WTC11 (cell line): ENCODE measurements at regions not wholly inside any gene's neighbourhood (a gene's known extent, or its start where the extent isn't known, plus 50 kb on each side); places are given as distances from the start of the nearest gene placed in this dataset.

ENCODE experiments used
- ATAC-seq: fragments of 200-7000 bp; cut with Tn5 transposase; 2 replicates; pipeline ENCODE4 v1.10.0; 2021; ENCODE audit warnings: mild to moderate bottlenecking, moderate library complexity
- CTCF ChIA-PET: fragments of 300-600 bp; sonication (Branson Sonifier 250); formaldehyde crosslinking; loops from one replicate; lab custom pipeline; 2021; ENCODE audit warnings: antibody characterized with exemption; lab: Charles Lee
- POLR2A ChIA-PET: fragments of 350-600 bp; sonication (Branson Sonifier 250); formaldehyde crosslinking; loops from one replicate; lab custom pipeline; 2021; ENCODE audit warnings: antibody characterized with exemption; lab: Charles Lee
- DNase-seq: peaks from one replicate; pipeline ENCODE4 v3.0.0; 2021; ENCODE audit warnings: low spot score
- H3K27ac Mint-ChIP-seq: 2 replicates; pipeline ENCODE4 v1.8.0; 2021; ENCODE audit warnings: mixed read lengths
- H3K27me3 Mint-ChIP-seq: 2 replicates; pipeline ENCODE4 v1.8.0; 2021; ENCODE audit warnings: low read depth, mild to moderate bottlenecking, moderate library complexity, mixed read lengths
- H3K36me3 Mint-ChIP-seq: 2 replicates; pipeline ENCODE4 v1.8.0; 2021; ENCODE audit warnings: mixed read lengths
- H3K4me1 Mint-ChIP-seq: 2 replicates; pipeline ENCODE4 v1.8.0; 2022; ENCODE audit warnings: mixed read lengths
- H3K4me3 Mint-ChIP-seq: 2 replicates; pipeline ENCODE4 v1.8.0; 2021; ENCODE audit warnings: mild to moderate bottlenecking, moderate library complexity, mixed read lengths
- H3K9me3 Mint-ChIP-seq: 2 replicates; pipeline ENCODE4 v1.8.0; 2021; ENCODE audit warnings: mixed read lengths
- ATF1 ChIP-seq: sonication (generic); formaldehyde crosslinking; IDR thresholded peaks from 2 replicates; pipeline ENCODE4 v1.8.1; 2023; ENCODE audit warnings: mild to moderate bottlenecking, moderate library complexity, missing genetic modification reagents
- CREM ChIP-seq: sonication (generic); formaldehyde crosslinking; IDR thresholded peaks from 2 replicates; pipeline ENCODE4 v1.8.1; 2022; ENCODE audit warnings: mild to moderate bottlenecking, missing genetic modification reagents, moderate library complexity
- GRHL2 ChIP-seq: fragments of 250-450 bp; sonication (Bioruptor Pico); IDR thresholded peaks from 2 replicates; pipeline ENCODE4 v1.8.0; 2022; ENCODE audit warnings: mild to moderate bottlenecking, moderate library complexity; ENCODE audit not compliant: insufficient replicate concordance, severe bottlenecking
- GTF2I ChIP-seq: fragments of 250-450 bp; sonication (Bioruptor Pico); conservative IDR thresholded peaks from 2 replicates; pipeline ENCODE4 v1.4.0; 2021; ENCODE audit warnings: mild to moderate bottlenecking
- RELA ChIP-seq: sonication (generic); formaldehyde crosslinking; IDR thresholded peaks from 2 replicates; pipeline ENCODE4 v1.8.1; 2022; ENCODE audit warnings: missing genetic modification reagents, mild to moderate bottlenecking, borderline replicate concordance
- RORB ChIP-seq: fragments of 250-450 bp; sonication (Bioruptor Pico); IDR thresholded peaks from 2 replicates; pipeline ENCODE4 v1.9.0; 2021; ENCODE audit warnings: mild to moderate bottlenecking
- SOX15 ChIP-seq: fragments of 250-450 bp; sonication (Bioruptor Pico); IDR thresholded peaks from 2 replicates; pipeline ENCODE4 v1.9.0; 2021; ENCODE audit warnings: mild to moderate bottlenecking
- ZNF121 ChIP-seq: sonication (generic); formaldehyde crosslinking; IDR thresholded peaks from 2 replicates; pipeline ENCODE4 v1.8.0; 2023; ENCODE audit warnings: missing genetic modification reagents
- TF ChIP-seq, protein P1 (sequence below): fragments of 250-450 bp; sonication (Bioruptor Pico); conservative IDR thresholded peaks from 2 replicates; pipeline ENCODE4 v1.9.0; 2021; ENCODE audit warnings: mild to moderate bottlenecking
- TF ChIP-seq, protein P2 (sequence below): fragments of 250-450 bp; sonication (Bioruptor Pico); IDR thresholded peaks from 2 replicates; pipeline ENCODE4 v1.9.0; 2021; ENCODE audit warnings: mild to moderate bottlenecking
- TF ChIP-seq, protein P3 (sequence below): fragments of 250-450 bp; sonication (Bioruptor Pico); IDR thresholded peaks from 2 replicates; pipeline ENCODE4 v1.9.0; 2021; ENCODE audit warnings: mild to moderate bottlenecking, borderline replicate concordance
- TF ChIP-seq, protein P4 (sequence below): sonication (generic); formaldehyde crosslinking; IDR thresholded peaks from 2 replicates; pipeline ENCODE4 v1.8.0; 2022; ENCODE audit warnings: mild to moderate bottlenecking, missing genetic modification reagents
- TF ChIP-seq, protein P5 (sequence below): sonication (generic); formaldehyde crosslinking; conservative IDR thresholded peaks from 2 replicates; pipeline ENCODE4 v1.8.1; 2023; ENCODE audit warnings: mild to moderate bottlenecking, low read depth, missing genetic modification reagents, moderate library complexity
- TF ChIP-seq, protein P6 (sequence below): sonication (generic); formaldehyde crosslinking; IDR thresholded peaks from 2 replicates; pipeline ENCODE4 v1.8.0; 2022; ENCODE audit warnings: mild to moderate bottlenecking, missing genetic modification reagents
- TF ChIP-seq, protein P7 (sequence below): sonication (generic); formaldehyde crosslinking; IDR thresholded peaks from 2 replicates; pipeline ENCODE4 v1.8.0; 2023; ENCODE audit warnings: mild to moderate bottlenecking, missing genetic modification reagents
- TF ChIP-seq, protein P8 (sequence below): sonication (generic); formaldehyde crosslinking; IDR thresholded peaks from 2 replicates; pipeline ENCODE4 v1.8.1; 2023; ENCODE audit warnings: mild to moderate bottlenecking, missing genetic modification reagents

DNA sequence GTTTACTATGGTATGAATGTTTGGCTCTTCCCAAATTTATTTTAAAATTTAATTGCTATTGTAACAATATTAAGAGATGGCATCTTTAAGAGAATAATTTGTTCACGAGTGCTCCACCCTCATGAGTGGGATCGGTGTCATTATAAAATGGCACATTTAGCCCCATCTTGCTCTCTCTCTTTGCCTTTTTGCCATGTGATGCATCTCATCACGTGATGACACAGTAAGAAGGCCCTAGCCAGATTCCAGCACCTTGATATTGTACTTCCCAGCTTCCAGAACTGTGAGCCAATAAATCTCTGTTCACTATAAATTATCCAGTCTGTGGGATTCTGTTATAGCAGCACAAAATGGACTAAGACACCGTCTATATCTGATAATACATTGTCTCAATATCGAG is 355.8 kb downstream of the AMY1C start:
- H3K36me3 Mint-ChIP-seq: no peaks in the 10 kb centered on the region
- H3K4me1 Mint-ChIP-seq: peaks cover 6% of the 10 kb centered on the region
- DNase-seq (no peak), ATAC-seq (no peak)
- H3K27me3 Mint-ChIP-seq: no peaks in the 10 kb centered on the region
- H3K27ac Mint-ChIP-seq: no peak overlapping the region
- ChIA-PET POLR2A (no interaction called here), CTCF (no interaction called here)
- no peak overlapping the region for H3K4me3 Mint-ChIP-seq
- TF ChIP-seq, protein P1, sequence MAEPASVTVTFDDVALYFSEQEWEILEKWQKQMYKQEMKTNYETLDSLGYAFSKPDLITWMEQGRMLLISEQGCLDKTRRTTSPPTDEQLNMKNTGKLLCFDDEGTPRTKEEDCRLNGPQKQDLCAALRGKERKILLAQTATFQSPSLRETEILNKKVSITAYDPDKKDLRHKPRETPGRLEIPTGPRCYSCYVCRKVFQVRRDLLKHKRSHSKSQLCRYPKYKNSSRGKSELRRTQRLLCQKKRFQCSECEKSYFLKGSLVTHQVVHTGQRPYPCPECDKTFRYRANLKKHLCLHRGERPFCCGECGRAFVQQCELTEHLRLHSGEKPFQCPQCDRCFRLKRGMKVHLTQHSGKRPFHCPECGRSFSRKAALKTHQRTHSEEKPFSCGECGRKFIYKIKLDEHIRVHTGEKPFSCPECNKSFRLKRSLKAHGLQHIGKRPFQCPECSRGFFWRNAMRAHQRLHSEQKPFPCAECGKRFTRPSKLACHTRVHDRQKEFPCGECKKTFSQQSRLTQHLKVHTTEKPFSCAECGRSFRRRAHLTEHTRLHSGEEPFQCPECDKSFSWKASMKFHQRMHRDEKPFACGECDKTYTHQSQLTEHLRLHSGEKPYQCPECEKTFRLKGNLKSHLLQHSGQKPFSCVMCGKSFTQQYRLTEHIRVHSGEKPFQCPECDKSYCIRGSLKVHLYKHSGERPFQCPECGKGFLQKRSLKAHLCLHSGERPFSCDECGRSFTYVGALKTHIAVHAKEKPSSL (CRISPR knock-in tag): no peak
- TF ChIP-seq, protein P2, sequence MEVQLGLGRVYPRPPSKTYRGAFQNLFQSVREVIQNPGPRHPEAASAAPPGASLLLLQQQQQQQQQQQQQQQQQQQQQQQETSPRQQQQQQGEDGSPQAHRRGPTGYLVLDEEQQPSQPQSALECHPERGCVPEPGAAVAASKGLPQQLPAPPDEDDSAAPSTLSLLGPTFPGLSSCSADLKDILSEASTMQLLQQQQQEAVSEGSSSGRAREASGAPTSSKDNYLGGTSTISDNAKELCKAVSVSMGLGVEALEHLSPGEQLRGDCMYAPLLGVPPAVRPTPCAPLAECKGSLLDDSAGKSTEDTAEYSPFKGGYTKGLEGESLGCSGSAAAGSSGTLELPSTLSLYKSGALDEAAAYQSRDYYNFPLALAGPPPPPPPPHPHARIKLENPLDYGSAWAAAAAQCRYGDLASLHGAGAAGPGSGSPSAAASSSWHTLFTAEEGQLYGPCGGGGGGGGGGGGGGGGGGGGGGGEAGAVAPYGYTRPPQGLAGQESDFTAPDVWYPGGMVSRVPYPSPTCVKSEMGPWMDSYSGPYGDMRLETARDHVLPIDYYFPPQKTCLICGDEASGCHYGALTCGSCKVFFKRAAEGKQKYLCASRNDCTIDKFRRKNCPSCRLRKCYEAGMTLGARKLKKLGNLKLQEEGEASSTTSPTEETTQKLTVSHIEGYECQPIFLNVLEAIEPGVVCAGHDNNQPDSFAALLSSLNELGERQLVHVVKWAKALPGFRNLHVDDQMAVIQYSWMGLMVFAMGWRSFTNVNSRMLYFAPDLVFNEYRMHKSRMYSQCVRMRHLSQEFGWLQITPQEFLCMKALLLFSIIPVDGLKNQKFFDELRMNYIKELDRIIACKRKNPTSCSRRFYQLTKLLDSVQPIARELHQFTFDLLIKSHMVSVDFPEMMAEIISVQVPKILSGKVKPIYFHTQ (CRISPR knock-in tag): no peak
- TF ChIP-seq, protein P3, sequence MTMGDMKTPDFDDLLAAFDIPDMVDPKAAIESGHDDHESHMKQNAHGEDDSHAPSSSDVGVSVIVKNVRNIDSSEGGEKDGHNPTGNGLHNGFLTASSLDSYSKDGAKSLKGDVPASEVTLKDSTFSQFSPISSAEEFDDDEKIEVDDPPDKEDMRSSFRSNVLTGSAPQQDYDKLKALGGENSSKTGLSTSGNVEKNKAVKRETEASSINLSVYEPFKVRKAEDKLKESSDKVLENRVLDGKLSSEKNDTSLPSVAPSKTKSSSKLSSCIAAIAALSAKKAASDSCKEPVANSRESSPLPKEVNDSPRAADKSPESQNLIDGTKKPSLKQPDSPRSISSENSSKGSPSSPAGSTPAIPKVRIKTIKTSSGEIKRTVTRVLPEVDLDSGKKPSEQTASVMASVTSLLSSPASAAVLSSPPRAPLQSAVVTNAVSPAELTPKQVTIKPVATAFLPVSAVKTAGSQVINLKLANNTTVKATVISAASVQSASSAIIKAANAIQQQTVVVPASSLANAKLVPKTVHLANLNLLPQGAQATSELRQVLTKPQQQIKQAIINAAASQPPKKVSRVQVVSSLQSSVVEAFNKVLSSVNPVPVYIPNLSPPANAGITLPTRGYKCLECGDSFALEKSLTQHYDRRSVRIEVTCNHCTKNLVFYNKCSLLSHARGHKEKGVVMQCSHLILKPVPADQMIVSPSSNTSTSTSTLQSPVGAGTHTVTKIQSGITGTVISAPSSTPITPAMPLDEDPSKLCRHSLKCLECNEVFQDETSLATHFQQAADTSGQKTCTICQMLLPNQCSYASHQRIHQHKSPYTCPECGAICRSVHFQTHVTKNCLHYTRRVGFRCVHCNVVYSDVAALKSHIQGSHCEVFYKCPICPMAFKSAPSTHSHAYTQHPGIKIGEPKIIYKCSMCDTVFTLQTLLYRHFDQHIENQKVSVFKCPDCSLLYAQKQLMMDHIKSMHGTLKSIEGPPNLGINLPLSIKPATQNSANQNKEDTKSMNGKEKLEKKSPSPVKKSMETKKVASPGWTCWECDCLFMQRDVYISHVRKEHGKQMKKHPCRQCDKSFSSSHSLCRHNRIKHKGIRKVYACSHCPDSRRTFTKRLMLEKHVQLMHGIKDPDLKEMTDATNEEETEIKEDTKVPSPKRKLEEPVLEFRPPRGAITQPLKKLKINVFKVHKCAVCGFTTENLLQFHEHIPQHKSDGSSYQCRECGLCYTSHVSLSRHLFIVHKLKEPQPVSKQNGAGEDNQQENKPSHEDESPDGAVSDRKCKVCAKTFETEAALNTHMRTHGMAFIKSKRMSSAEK (CRISPR knock-in tag): no peak
- TF ChIP-seq, protein P4, sequence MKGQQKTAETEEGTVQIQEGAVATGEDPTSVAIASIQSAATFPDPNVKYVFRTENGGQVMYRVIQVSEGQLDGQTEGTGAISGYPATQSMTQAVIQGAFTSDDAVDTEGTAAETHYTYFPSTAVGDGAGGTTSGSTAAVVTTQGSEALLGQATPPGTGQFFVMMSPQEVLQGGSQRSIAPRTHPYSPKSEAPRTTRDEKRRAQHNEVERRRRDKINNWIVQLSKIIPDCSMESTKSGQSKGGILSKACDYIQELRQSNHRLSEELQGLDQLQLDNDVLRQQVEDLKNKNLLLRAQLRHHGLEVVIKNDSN: no peak
- TF ChIP-seq RELA (no peak), GRHL2 (CRISPR knock-in tag) (no peak)
- no peaks in the 10 kb centered on the region for H3K9me3 Mint-ChIP-seq

DNA sequence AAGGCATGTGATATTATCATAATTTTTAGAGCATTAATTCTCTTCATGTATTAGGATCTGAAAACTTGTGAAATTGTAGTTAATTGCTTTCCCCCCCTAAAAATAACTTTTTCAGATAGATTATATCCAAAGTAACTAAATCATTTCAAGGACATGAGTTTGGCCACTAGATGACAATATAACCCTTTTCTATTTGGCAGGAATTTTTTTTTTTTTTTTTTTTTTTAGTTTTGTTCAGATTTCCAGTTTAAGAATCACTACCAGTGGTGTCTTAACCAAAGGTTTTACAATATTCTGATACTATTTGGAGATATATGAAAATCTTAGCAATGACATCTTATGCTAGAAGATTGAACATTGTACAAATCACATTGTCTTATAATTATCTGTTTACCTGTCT is 370.8 kb downstream of the AMY1C start:
- H3K27ac Mint-ChIP-seq: no peak overlapping the region
- CTCF ChIA-PET: no interaction called here
- no peak for TF ChIP-seq RORB
- no peak for TF ChIP-seq GTF2I
- TF ChIP-seq, protein P5, sequence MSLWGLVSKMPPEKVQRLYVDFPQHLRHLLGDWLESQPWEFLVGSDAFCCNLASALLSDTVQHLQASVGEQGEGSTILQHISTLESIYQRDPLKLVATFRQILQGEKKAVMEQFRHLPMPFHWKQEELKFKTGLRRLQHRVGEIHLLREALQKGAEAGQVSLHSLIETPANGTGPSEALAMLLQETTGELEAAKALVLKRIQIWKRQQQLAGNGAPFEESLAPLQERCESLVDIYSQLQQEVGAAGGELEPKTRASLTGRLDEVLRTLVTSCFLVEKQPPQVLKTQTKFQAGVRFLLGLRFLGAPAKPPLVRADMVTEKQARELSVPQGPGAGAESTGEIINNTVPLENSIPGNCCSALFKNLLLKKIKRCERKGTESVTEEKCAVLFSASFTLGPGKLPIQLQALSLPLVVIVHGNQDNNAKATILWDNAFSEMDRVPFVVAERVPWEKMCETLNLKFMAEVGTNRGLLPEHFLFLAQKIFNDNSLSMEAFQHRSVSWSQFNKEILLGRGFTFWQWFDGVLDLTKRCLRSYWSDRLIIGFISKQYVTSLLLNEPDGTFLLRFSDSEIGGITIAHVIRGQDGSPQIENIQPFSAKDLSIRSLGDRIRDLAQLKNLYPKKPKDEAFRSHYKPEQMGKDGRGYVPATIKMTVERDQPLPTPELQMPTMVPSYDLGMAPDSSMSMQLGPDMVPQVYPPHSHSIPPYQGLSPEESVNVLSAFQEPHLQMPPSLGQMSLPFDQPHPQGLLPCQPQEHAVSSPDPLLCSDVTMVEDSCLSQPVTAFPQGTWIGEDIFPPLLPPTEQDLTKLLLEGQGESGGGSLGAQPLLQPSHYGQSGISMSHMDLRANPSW (CRISPR knock-in tag): no peak
- TF ChIP-seq ATF1 (CRISPR knock-in tag): no peak
- TF ChIP-seq, protein P6, sequence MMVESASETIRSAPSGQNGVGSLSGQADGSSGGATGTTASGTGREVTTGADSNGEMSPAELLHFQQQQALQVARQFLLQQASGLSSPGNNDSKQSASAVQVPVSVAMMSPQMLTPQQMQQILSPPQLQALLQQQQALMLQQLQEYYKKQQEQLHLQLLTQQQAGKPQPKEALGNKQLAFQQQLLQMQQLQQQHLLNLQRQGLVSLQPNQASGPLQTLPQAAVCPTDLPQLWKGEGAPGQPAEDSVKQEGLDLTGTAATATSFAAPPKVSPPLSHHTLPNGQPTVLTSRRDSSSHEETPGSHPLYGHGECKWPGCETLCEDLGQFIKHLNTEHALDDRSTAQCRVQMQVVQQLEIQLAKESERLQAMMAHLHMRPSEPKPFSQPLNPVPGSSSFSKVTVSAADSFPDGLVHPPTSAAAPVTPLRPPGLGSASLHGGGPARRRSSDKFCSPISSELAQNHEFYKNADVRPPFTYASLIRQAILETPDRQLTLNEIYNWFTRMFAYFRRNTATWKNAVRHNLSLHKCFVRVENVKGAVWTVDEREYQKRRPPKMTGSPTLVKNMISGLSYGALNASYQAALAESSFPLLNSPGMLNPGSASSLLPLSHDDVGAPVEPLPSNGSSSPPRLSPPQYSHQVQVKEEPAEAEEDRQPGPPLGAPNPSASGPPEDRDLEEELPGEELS (CRISPR knock-in tag): no peak
- TF ChIP-seq CREM (CRISPR knock-in tag): no peak
- TF ChIP-seq ZNF121: no peak
- TF ChIP-seq, protein P7, sequence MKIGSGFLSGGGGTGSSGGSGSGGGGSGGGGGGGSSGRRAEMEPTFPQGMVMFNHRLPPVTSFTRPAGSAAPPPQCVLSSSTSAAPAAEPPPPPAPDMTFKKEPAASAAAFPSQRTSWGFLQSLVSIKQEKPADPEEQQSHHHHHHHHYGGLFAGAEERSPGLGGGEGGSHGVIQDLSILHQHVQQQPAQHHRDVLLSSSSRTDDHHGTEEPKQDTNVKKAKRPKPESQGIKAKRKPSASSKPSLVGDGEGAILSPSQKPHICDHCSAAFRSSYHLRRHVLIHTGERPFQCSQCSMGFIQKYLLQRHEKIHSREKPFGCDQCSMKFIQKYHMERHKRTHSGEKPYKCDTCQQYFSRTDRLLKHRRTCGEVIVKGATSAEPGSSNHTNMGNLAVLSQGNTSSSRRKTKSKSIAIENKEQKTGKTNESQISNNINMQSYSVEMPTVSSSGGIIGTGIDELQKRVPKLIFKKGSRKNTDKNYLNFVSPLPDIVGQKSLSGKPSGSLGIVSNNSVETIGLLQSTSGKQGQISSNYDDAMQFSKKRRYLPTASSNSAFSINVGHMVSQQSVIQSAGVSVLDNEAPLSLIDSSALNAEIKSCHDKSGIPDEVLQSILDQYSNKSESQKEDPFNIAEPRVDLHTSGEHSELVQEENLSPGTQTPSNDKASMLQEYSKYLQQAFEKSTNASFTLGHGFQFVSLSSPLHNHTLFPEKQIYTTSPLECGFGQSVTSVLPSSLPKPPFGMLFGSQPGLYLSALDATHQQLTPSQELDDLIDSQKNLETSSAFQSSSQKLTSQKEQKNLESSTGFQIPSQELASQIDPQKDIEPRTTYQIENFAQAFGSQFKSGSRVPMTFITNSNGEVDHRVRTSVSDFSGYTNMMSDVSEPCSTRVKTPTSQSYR (CRISPR knock-in tag): no peak
- no peak for TF ChIP-seq SOX15
- TF ChIP-seq, protein P8, sequence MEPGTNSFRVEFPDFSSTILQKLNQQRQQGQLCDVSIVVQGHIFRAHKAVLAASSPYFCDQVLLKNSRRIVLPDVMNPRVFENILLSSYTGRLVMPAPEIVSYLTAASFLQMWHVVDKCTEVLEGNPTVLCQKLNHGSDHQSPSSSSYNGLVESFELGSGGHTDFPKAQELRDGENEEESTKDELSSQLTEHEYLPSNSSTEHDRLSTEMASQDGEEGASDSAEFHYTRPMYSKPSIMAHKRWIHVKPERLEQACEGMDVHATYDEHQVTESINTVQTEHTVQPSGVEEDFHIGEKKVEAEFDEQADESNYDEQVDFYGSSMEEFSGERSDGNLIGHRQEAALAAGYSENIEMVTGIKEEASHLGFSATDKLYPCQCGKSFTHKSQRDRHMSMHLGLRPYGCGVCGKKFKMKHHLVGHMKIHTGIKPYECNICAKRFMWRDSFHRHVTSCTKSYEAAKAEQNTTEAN (CRISPR knock-in tag): no peak

More for the DNA sequence above, 370.8 kb downstream of the AMY1C start:
- Mint-ChIP-seq H3K9me3 (0 out of 2 replicates have a peak, but pooled peaks cover 3% of the 10 kb centered on the region), H3K4me3 (no peak overlapping the region), H3K36me3 (no peaks in the 10 kb centered on the region), H3K4me1 (peaks cover 5% of the 10 kb centered on the region), H3K27me3 (no peaks in the 10 kb centered on the region)
- DNase-seq (no peak), ATAC-seq (no peak)
- POLR2A ChIA-PET: no interaction called here
